ENCODE measurements at regions not wholly inside any gene's neighbourhood (a gene's known extent, or its start where the extent isn't known, plus 50 kb on each side); places are given as distances from the start of the nearest gene placed in this dataset.

- H3K36me3 Mint-ChIP-seq, result peaks cover 26% of the 10 kb centered on the region
- TF ChIP-seq, protein P1, sequence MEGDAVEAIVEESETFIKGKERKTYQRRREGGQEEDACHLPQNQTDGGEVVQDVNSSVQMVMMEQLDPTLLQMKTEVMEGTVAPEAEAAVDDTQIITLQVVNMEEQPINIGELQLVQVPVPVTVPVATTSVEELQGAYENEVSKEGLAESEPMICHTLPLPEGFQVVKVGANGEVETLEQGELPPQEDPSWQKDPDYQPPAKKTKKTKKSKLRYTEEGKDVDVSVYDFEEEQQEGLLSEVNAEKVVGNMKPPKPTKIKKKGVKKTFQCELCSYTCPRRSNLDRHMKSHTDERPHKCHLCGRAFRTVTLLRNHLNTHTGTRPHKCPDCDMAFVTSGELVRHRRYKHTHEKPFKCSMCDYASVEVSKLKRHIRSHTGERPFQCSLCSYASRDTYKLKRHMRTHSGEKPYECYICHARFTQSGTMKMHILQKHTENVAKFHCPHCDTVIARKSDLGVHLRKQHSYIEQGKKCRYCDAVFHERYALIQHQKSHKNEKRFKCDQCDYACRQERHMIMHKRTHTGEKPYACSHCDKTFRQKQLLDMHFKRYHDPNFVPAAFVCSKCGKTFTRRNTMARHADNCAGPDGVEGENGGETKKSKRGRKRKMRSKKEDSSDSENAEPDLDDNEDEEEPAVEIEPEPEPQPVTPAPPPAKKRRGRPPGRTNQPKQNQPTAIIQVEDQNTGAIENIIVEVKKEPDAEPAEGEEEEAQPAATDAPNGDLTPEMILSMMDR (IDR thresholded peaks at IDR 0.05; ENCODE audit: unreplicated experiment), result no peak
- H3K27ac Mint-ChIP-seq, result peak overlapping the region; percentile 84
- DNase-seq (ENCODE audit: low spot score in 2 of 2, unreplicated experiment in 2 of 2), result no peak
- no peaks in the 10 kb centered on the region for H3K27me3 Mint-ChIP-seq (ENCODE audit: low read depth)
- H3K4me1 Mint-ChIP-seq, result peaks cover 14% of the 10 kb centered on the region
- no peak overlapping the region for H3K4me3 Mint-ChIP-seq
- H3K9me3 Mint-ChIP-seq, result peaks cover 8% of the 10 kb centered on the region
These were observed 92.3 kb upstream of the TMEM168 start for GRCh38 chr7:112882511-112882910.

- TF ChIP-seq, protein P1 (IDR thresholded peaks at IDR 0.05; ENCODE audit: unreplicated experiment), result no peak
- Mint-ChIP-seq H3K9me3 (peaks cover 8% of the 10 kb centered on the region), H3K4me1 (peaks cover 14% of the 10 kb centered on the region), H3K27me3 (ENCODE audit: low read depth) (no peaks in the 10 kb centered on the region), H3K4me3 (no peak overlapping the region), H3K27ac (no peak overlapping the region), H3K36me3 (peaks cover 22% of the 10 kb centered on the region)
- no peak for DNase-seq (ENCODE audit: low spot score in 2 of 2, unreplicated experiment in 2 of 2)
These were observed 91.8 kb upstream of the TMEM168 start for GRCh38 chr7:112882022-112882421.

GRCh38 chr7:112880818-112881418 lies 90.7 kb upstream of the TMEM168 start:
- TF ChIP-seq, protein P1 (IDR thresholded peaks at IDR 0.05; ENCODE audit: unreplicated experiment), result no peak
- Mint-ChIP-seq H3K27me3 (ENCODE audit: low read depth) (no peaks in the 10 kb centered on the region), H3K4me3 (no peak overlapping the region), H3K27ac (no peak overlapping the region), H3K4me1 (peaks cover 14% of the 10 kb centered on the region), H3K9me3 (peaks cover 7% of the 10 kb centered on the region), H3K36me3 (peaks cover 16% of the 10 kb centered on the region)
- DNase-seq (ENCODE audit: low spot score in 2 of 2, unreplicated experiment in 2 of 2), result no peak

- DNase-seq (ENCODE audit: low spot score in 2 of 2, unreplicated experiment in 2 of 2), result no peak
- Mint-ChIP-seq H3K27me3 (ENCODE audit: low read depth) (no peaks in the 10 kb centered on the region), H3K36me3 (peaks cover 18% of the 10 kb centered on the region), H3K4me3 (no peak overlapping the region), H3K4me1 (peaks cover 10% of the 10 kb centered on the region), H3K27ac (peak overlapping the region; percentile 23), H3K9me3 (peaks cover 11% of the 10 kb centered on the region)
- TF ChIP-seq, protein P1 (IDR thresholded peaks at IDR 0.05; ENCODE audit: unreplicated experiment), result no peak
These were observed 87.7 kb upstream of the TMEM168 start for GRCh38 chr7:112877691-112878460.

- no peak overlapping the region for H3K27ac Mint-ChIP-seq
- TF ChIP-seq, protein P1 (IDR thresholded peaks at IDR 0.05; ENCODE audit: unreplicated experiment), result no peak
These were observed 86.7 kb upstream of the TMEM168 start for GRCh38 chr7:112876877-112877276.

More at GRCh38 chr7:112876877-112877276, 86.7 kb upstream of the TMEM168 start:
- no peak overlapping the region for H3K4me3 Mint-ChIP-seq
- H3K36me3 Mint-ChIP-seq, result peaks cover 19% of the 10 kb centered on the region
- no peaks in the 10 kb centered on the region for H3K27me3 Mint-ChIP-seq (ENCODE audit: low read depth)
- peaks cover 13% of the 10 kb centered on the region for H3K9me3 Mint-ChIP-seq
- peaks cover 9% of the 10 kb centered on the region for H3K4me1 Mint-ChIP-seq
- no peak for DNase-seq (ENCODE audit: low spot score in 2 of 2, unreplicated experiment in 2 of 2)
